Neuronal stem cell (in vitro differentiated cells): ENCODE measurements at regions not wholly inside any gene's neighbourhood (a gene's known extent, or its start where the extent isn't known, plus 50 kb on each side); places are given as distances from the start of the nearest gene placed in this dataset.

ENCODE experiments used
- DNase-seq: peaks from one replicate; pipeline ENCODE4 v3.0.0-alpha.2; 2013; ENCODE audit warnings: low spot score
- H2AFZ ChIP-seq: one replicate; pipeline ENCODE4 v1.6.1; 2013; ENCODE audit warnings: mild to moderate bottlenecking, low read length, inconsistent platforms
- H2AK5ac ChIP-seq: 2 replicates; pipeline ENCODE4 v1.6.1; 2013; ENCODE audit warnings: low read depth, mild to moderate bottlenecking, inconsistent platforms, low read length, moderate library complexity, mixed read lengths
- H2BK120ac ChIP-seq: 2 replicates; pipeline ENCODE4 v1.6.1; 2013; ENCODE audit warnings: low read depth, mild to moderate bottlenecking, inconsistent platforms, low read length, moderate library complexity, mixed read lengths
- H2BK12ac ChIP-seq: one replicate; pipeline ENCODE4 v1.6.1; 2013; ENCODE audit warnings: low read length, inconsistent platforms
- H2BK15ac ChIP-seq: 2 replicates; pipeline ENCODE4 v1.6.1; 2013; ENCODE audit warnings: mild to moderate bottlenecking, low read length, inconsistent platforms, mixed read lengths
- H2BK5ac ChIP-seq: one replicate; pipeline ENCODE4 v1.6.1; 2013; ENCODE audit warnings: inconsistent platforms, mild to moderate bottlenecking, low read length, moderate library complexity
- H3K14ac ChIP-seq: one replicate; pipeline ENCODE4 v1.6.1; 2013; ENCODE audit warnings: low read length, inconsistent platforms
- H3K18ac ChIP-seq: 2 replicates; pipeline ENCODE4 v1.6.1; 2013; ENCODE audit warnings: low read length, inconsistent platforms
- H3K23ac ChIP-seq: 2 replicates; pipeline ENCODE4 v1.6.1; 2013; ENCODE audit warnings: low read depth, mild to moderate bottlenecking, mixed read lengths, low read length, inconsistent platforms; ENCODE audit not compliant: poor library complexity
- H3K27ac ChIP-seq: replicated peaks from 3 replicates; pipeline ENCODE4 v1.5.1; 2013; ENCODE audit warnings: low read length, inconsistent platforms
- H3K27me3 ChIP-seq, 3 experiments: 2 replicates each; pipeline ENCODE4 v1.6.1; 2013; ENCODE audit warnings: low read length in 3 of 3, mild to moderate bottlenecking in 2 of 3, inconsistent platforms in 1 of 3, low read depth in 1 of 3, mixed read lengths in 1 of 3, moderate library complexity in 1 of 3; ENCODE audit not compliant: control insufficient read depth in 3 of 3, insufficient read depth in 3 of 3
- H3K36me3 ChIP-seq, 2 donors: replicated peaks in 1 of 2; 2 replicates each; pipeline ENCODE4 v1.6.1; 2013; ENCODE audit warnings: low read length in 2 of 2; ENCODE audit not compliant: control insufficient read depth in 2 of 2, insufficient read depth in 2 of 2
- H3K4ac ChIP-seq: 2 replicates; pipeline ENCODE4 v1.6.1; 2013; ENCODE audit warnings: inconsistent platforms, mild to moderate bottlenecking, low read length, moderate library complexity
- H3K4me1 ChIP-seq, 2 donors: 1 replicate in 1 of 2; 2 replicates in 1 of 2; pipeline ENCODE4 v1.6.1; 2013; ENCODE audit warnings: low read length in 2 of 2, low read depth in 1 of 2; ENCODE audit not compliant: control insufficient read depth in 2 of 2, insufficient read depth in 1 of 2
- H3K4me2 ChIP-seq: one replicate; pipeline ENCODE4 v1.6.1; 2013; ENCODE audit warnings: mild to moderate bottlenecking, low read length, inconsistent platforms; ENCODE audit not compliant: insufficient read depth, poor library complexity, severe bottlenecking
- H3K4me3 ChIP-seq, 2 donors: 2 replicates each; pipeline ENCODE4 v1.5.1; 2013; ENCODE audit warnings: low read length in 2 of 2, mild to moderate bottlenecking in 2 of 2, inconsistent platforms in 1 of 2, moderate library complexity in 1 of 2
- H3K79me1 ChIP-seq: one replicate; pipeline ENCODE4 v1.6.1; 2013; ENCODE audit warnings: low read depth, mild to moderate bottlenecking, inconsistent platforms, low read length, moderate library complexity
- H3K9ac ChIP-seq: one replicate; pipeline ENCODE4 v1.6.1; 2013; ENCODE audit warnings: mild to moderate bottlenecking, low read depth, low read length, inconsistent platforms; ENCODE audit not compliant: poor library complexity
- H3K9me3 ChIP-seq, 2 donors: replicated peaks in 1 of 2; 2 replicates each; pipeline versions ENCODE3 to v1.6.1; 2013; ENCODE audit warnings: low read length in 2 of 2, mild to moderate bottlenecking in 2 of 2, inconsistent platforms in 1 of 2, low read depth in 1 of 2, mixed read lengths in 1 of 2, moderate library complexity in 1 of 2; ENCODE audit not compliant: control insufficient read depth in 2 of 2, insufficient read depth in 1 of 2
- H4K8ac ChIP-seq: one replicate; pipeline ENCODE4 v1.6.1; 2013; ENCODE audit warnings: low read depth, mild to moderate bottlenecking, inconsistent platforms, low read length, moderate library complexity
- H4K91ac ChIP-seq: one replicate; pipeline ENCODE4 v1.6.1; 2013; ENCODE audit warnings: low read length, low read depth, mild to moderate bottlenecking, inconsistent platforms; ENCODE audit not compliant: poor library complexity
- WGBS, 2 donors: extraction: QIAGEN DNeasy Blood & Tissue Kit; methylation state at CpG; one replicate each; pipeline ENCODE4 v1.1.7; 2013; ENCODE audit warnings: missing lambda C conversion rate in 2 of 2, mixed read lengths in 1 of 2; ENCODE audit not compliant: insufficient read length in 2 of 2, insufficient replicate concordance in 1 of 2; ENCODE audit errors: extremely low coverage in 2 of 2; 5-methylcytosine and 5-hydroxymethylcytosine counted together

DNA sequence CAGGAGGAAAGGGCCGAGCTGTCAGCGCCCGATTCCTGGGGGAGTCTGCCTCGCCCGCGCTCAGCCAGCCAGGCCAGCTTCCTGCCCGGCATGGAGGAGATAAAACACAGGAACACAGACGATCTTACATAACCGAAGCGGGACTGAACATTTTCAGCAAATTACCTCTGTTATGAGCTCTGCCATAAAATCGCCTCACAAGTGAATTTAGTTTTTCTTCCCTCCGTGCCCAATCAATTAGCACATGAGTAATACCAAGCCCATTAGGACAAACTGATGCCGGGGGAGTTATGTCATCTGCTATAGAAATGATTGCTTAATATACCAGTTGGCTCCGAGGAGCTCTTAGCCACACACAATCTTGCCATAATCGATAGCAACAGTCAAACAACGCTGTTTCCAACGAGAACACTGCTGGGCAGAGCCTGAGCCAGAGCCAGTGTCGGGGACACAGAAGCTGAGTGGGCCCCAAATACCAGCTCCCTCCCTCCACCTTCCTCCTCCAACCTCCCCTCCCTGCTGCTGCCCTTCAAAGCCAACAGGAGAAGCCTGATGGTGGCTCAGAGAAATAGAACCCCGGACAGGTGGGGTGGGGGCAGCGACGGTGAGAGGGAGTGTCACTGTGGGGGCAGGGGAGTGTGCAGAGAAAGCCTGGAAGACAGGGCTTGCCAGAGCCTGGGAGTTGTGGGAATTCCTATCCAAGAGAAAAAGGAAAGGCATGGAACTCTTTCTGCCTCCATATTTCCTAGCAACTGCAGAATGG is 279.4 kb upstream of the TLE3 start:
- Histone ChIP-seq H3K4me3 (no peak overlapping the region), H3K79me1 (no peaks in the 10 kb centered on the region)
- no CpG with 5 or more reads among the region's 21 CpGs for WGBS, 2 donors

DNA sequence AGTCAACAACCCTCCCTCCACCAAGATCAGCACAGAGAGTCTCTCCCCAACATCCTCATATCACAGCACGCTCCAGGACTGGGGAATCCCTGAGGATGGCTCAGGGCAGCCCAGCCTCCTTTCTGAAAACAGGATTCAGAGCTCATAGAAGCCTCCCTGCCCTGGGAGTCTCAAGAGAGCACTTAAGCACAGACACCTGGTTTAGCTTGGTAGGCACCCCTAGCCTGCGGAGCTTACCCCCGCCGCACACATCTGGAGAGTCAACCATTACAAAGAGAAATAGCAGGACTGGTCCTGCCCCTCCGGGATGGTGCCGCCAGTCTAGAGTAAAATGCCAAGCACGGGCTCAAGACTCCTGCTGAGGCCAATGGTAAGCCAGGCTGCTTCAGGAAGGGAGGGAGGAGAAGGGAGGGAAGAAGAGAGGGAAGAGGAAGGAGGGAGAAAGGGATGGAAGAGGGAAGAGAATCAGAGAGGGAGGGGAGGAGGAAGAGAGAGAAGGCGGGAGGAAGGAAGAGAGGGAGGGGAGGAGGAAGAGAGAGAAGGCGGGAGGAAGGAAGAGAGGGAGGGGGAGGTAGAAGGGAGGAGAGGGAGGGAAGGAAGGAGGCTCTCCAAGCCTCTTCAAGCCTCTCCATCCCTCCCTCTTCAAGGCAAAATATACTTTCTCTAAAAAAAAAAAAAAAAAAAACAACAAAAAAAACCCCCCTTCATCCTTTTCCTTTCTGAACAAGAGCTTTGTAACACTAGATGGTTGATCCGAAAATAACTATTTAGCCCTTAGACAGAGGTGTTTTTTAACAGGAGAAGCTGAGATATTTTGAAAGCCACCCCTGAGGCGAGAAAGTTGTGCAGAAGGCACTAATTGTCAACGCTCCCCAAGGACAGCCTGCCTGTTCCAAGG is 278.6 kb upstream of the TLE3 start:
- Histone ChIP-seq H3K27me3 (peaks cover 0 to 36% (median 0%) of the 10 kb centered on the region in 3 experiments), H4K91ac (no peak overlapping the region), H2BK15ac (no peak overlapping the region), H3K9me3 (no peaks in the 10 kb centered on the region), H3K4ac (no peak overlapping the region), H3K79me1 (no peaks in the 10 kb centered on the region), H3K27ac (no peak overlapping the region), H3K4me3 (no peak overlapping the region), H3K36me3 (no peaks in the 10 kb centered on the region), H3K23ac (no peak overlapping the region), H2BK5ac (no peak overlapping the region), H3K9ac (no peak overlapping the region), H2BK12ac (no peak overlapping the region), H2AFZ (no peak overlapping the region), H2AK5ac (no peak overlapping the region), H3K4me2 (no peak overlapping the region), H3K14ac (no peak overlapping the region), H3K18ac (peak overlapping the region; percentile 54), H3K4me1 (peaks cover 0 to 20% of the 10 kb centered on the region in 2 donors), H4K8ac (no peak overlapping the region), H2BK120ac (no peak overlapping the region)
- no peak for DNase-seq
- no CpG with 5 or more reads among the region's 12 CpGs for WGBS, 2 donors

More for the DNA sequence above, 279.4 kb upstream of the TLE3 start:
- H2BK15ac ChIP-seq, result peak overlapping the region; percentile 85
- H3K4me1 ChIP-seq, result peaks cover 0 to 20% of the 10 kb centered on the region in 2 donors
- no peak overlapping the region for H2BK5ac ChIP-seq
- no peaks in the 10 kb centered on the region for H3K9me3 ChIP-seq
- H3K36me3 ChIP-seq, result no peaks in the 10 kb centered on the region
- no peak overlapping the region for H2BK120ac ChIP-seq
- no peak overlapping the region for H3K4ac ChIP-seq
- no peak overlapping the region for H3K9ac ChIP-seq
- H3K27me3 ChIP-seq, result peaks cover 0 to 36% (median 0%) of the 10 kb centered on the region in 3 experiments
- DNase-seq, result no peak
- H3K4me2 ChIP-seq, result no peak overlapping the region
- H3K23ac ChIP-seq, result no peak overlapping the region
- no peak overlapping the region for H4K8ac ChIP-seq
- no peak overlapping the region for H3K27ac ChIP-seq
- H3K14ac ChIP-seq, result peak overlapping the region; percentile 41
- no peak overlapping the region for H2AFZ ChIP-seq
- H3K18ac ChIP-seq, result peak overlapping the region; percentile 69
- H4K91ac ChIP-seq, result no peak overlapping the region
- no peak overlapping the region for H2BK12ac ChIP-seq
- peak overlapping the region; percentile 10 for H2AK5ac ChIP-seq

DNA sequence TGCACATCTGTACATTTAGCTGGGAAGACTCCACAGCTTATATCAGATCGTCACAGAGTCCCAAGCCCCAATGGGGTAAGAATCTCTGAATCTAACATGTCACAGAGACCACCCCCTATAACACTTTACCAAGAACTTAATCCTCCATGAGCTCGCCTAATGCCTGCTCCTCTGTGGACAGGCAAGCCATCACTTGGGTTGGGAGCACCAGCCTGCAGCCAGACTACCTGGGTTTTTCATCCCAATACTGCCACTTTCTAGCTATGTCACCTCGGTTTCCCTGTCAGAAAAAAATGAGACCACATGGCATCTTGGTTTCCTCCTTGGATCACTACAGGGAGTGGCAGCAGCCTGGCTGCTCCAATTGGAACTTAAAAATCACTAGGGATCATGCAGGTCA is 277.9 kb upstream of the TLE3 start:
- no peaks in the 10 kb centered on the region for H3K9me3 ChIP-seq
- no peaks in the 10 kb centered on the region for H3K79me1 ChIP-seq
- H3K4me1 ChIP-seq, result peaks cover 0 to 20% of the 10 kb centered on the region in 2 donors
- no peak overlapping the region for H3K27ac ChIP-seq
- no peak overlapping the region for H3K4ac ChIP-seq
- no peak overlapping the region for H3K4me2 ChIP-seq
- H3K27me3 ChIP-seq, result peaks cover 0 to 36% (median 0%) of the 10 kb centered on the region in 3 experiments
- no peak overlapping the region for H3K23ac ChIP-seq
- H3K14ac ChIP-seq, result no peak overlapping the region
- H2BK12ac ChIP-seq, result no peak overlapping the region
- no peak overlapping the region for H3K4me3 ChIP-seq
- H2AFZ ChIP-seq, result no peak overlapping the region
- no peak overlapping the region for H2AK5ac ChIP-seq
- no peak overlapping the region for H2BK5ac ChIP-seq
- DNase-seq, result no peak
- H3K18ac ChIP-seq, result no peak overlapping the region
- no peaks in the 10 kb centered on the region for H3K36me3 ChIP-seq
- H4K8ac ChIP-seq, result no peak overlapping the region
- WGBS, 2 donors, result no CpG with 5 or more reads among the region's 3 CpGs
- no peak overlapping the region for H3K9ac ChIP-seq
- H4K91ac ChIP-seq, result no peak overlapping the region
- no peak overlapping the region for H2BK15ac ChIP-seq
- H2BK120ac ChIP-seq, result no peak overlapping the region

DNA sequence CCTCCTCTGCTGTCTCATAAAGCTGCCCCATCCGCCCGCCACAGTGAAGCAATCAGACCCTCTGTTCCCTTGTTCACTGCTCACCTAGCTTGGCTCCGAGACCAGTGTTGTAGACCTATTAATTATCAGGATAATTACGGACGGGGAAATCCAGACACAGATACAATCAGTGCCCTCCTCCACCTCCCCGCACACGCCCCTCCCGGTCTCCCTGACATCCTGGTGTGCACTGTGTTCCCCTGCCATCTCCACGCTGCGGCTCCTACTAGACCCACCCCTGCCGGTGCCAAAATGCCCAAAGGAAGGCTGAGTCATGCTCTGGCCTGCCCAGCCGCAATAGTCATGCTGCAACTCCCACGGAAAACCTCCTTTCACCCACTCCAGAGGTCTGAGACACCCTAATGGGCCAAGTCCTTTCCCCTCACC is 277.3 kb upstream of the TLE3 start:
- Histone ChIP-seq H3K18ac (no peak overlapping the region), H3K4ac (no peak overlapping the region), H2BK120ac (no peak overlapping the region), H4K91ac (no peak overlapping the region), H3K27ac (no peak overlapping the region), H2AFZ (no peak overlapping the region), H3K27me3 (peaks cover 0 to 36% (median 0%) of the 10 kb centered on the region in 3 experiments), H3K4me2 (no peak overlapping the region), H3K36me3 (no peaks in the 10 kb centered on the region), H4K8ac (no peak overlapping the region), H2AK5ac (no peak overlapping the region), H2BK15ac (no peak overlapping the region), H2BK12ac (no peak overlapping the region), H3K4me1 (peaks cover 0 to 20% of the 10 kb centered on the region in 2 donors), H3K9me3 (no peaks in the 10 kb centered on the region), H3K79me1 (no peaks in the 10 kb centered on the region), H3K14ac (no peak overlapping the region), H3K9ac (no peak overlapping the region), H3K23ac (no peak overlapping the region), H2BK5ac (no peak overlapping the region), H3K4me3 (no peak overlapping the region)
- no CpG with 5 or more reads among the region's 13 CpGs for WGBS, 2 donors
- no peak for DNase-seq
